ENCODE measurements at regions not wholly inside any gene's neighbourhood (a gene's known extent, or its start where the extent isn't known, plus 50 kb on each side); places are given as distances from the start of the nearest gene placed in this dataset.
"Not testable (repeated sequence)": the region's sequence is repeated elsewhere in the genome, so short reads cannot be mapped to it uniquely, and the experiment has no call there.

DNA sequence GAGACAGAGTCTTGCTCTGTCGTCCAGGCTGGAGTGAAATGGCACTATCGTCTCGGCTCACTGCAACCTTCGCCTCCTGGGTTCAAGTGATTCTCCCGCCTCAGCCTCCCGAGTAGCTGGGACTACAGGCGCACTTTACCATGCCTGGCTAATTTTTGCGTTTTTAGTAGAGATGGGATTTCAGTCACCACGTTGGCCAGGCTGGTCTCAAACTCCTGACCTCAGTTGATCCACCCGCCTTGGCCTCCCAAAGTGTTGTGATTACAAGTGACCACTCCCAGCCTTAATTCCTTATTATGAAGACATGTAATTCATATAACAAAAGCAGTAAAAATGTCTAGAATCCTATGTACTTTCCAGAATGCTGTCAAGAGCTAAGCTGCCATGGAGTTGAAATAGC lies 434.5 kb upstream of the ZNG1F start:
- not testable (repeated sequence) for DNase-seq (ENCODE audit: low spot score)

DNA sequence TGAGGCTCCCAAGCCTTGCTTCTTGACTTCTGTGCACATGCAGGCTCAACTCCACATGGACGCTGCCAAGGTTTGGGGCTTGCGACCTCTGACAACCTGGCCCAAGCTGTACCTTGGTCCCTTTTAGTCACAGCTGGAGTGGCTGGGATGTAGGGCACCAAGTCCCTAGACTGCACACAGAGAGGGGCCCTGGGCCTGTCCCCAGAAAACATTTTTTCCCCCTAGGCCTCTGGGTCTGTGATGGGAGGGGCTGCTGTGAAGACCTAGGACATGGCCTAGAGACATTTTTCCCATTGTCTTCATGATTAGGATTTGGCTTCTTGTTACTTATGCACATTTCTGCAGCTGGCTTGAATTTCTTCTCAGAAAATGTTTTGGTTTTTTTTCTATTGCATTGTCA lies 430.1 kb upstream of the ZNG1F start:
- DNase-seq (ENCODE audit: low spot score) = not testable (repeated sequence)

DNA sequence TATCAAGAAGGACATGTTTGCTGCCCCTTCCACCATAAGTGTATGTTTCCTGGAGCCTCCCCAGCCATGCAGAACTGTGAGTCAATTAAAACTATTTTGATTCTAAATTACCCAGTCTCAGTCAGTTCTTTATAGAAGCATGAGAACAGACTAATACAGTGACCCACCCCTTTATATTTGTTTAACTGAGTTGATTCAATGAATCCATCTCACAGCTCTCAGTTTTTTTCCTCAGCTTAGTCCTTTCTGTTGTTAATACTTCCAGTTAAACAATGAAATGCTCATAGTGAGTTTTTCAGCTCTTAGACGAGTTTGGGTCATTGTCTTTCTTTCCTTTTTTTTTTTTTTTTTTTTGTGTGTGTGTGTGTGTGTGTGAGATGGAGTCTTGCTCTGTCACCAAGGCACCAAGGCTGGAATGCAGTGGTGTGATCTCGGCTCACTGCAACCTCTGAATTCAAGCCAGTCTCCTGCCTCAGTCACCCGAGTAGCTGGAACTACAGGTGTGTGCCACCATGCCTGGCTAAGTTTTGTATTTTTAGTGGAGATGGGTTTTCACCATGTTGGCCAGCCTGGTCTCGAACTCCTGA lies 417.9 kb upstream of the ZNG1F start:
- not testable (repeated sequence) for DNase-seq (ENCODE audit: low spot score)

DNA sequence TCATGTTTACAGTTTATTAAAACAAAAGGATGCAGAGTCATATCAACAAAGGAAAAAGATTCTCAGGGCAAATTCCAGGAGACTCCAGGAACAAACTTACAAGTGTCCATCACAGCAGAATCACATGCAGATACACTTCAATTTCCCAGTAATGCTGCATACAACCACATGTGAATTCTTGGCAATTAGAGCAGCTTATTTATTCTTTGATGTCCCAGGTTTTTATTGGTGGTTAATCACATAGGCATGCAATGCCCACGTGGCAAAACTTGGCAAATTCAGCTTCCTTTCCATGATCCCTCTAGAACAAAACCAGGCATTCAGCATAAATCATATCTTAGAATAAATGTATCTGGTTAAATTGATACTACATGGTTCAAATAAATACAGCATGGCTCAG lies 376.5 kb upstream of the ZNG1F start:
- not testable (repeated sequence) for DNase-seq (ENCODE audit: low spot score)

Data from GM03348 (cell line).